SJCRH30 (cell line): ENCODE measurements at regions not wholly inside any gene's neighbourhood (a gene's known extent, or its start where the extent isn't known, plus 50 kb on each side); places are given as distances from the start of the nearest gene placed in this dataset.

Experiments
- DNase-seq, 2 experiments: peaks; one replicate each; pipeline ENCODE4 v3.0.0-alpha.2; 2015 to 2020
- H3K27ac ChIP-seq: fragments of 250-450 bp; sonication (Bioruptor Pico); 2 replicates; pipeline ENCODE4 v1.5.1; 2020; ENCODE audit warnings: mild to moderate bottlenecking, moderate library complexity
- H3K27me3 ChIP-seq: fragments of 250-450 bp; sonication (Bioruptor Pico); 2 replicates; pipeline ENCODE4 v1.5.1; 2020; ENCODE audit warnings: mild to moderate bottlenecking, moderate library complexity
- H3K36me3 ChIP-seq: fragments of 250-450 bp; sonication (Bioruptor Pico); 2 replicates; pipeline ENCODE4 v1.5.1; 2020; ENCODE audit warnings: mild to moderate bottlenecking, moderate library complexity
- H3K4me1 ChIP-seq: fragments of 250-450 bp; sonication (Bioruptor Pico); 2 replicates; pipeline ENCODE4 v1.5.1; 2020; ENCODE audit warnings: mild to moderate bottlenecking, moderate library complexity
- H3K4me3 ChIP-seq: fragments of 250-450 bp; sonication (Bioruptor Pico); 2 replicates; pipeline ENCODE4 v1.5.1; 2020; ENCODE audit warnings: mild to moderate bottlenecking, moderate library complexity
- H3K9me3 ChIP-seq: fragments of 250-450 bp; sonication (Bioruptor Pico); replicated peaks from 2 replicates; pipeline ENCODE4 v1.5.1; 2020; ENCODE audit warnings: mild to moderate bottlenecking, moderate library complexity

DNA sequence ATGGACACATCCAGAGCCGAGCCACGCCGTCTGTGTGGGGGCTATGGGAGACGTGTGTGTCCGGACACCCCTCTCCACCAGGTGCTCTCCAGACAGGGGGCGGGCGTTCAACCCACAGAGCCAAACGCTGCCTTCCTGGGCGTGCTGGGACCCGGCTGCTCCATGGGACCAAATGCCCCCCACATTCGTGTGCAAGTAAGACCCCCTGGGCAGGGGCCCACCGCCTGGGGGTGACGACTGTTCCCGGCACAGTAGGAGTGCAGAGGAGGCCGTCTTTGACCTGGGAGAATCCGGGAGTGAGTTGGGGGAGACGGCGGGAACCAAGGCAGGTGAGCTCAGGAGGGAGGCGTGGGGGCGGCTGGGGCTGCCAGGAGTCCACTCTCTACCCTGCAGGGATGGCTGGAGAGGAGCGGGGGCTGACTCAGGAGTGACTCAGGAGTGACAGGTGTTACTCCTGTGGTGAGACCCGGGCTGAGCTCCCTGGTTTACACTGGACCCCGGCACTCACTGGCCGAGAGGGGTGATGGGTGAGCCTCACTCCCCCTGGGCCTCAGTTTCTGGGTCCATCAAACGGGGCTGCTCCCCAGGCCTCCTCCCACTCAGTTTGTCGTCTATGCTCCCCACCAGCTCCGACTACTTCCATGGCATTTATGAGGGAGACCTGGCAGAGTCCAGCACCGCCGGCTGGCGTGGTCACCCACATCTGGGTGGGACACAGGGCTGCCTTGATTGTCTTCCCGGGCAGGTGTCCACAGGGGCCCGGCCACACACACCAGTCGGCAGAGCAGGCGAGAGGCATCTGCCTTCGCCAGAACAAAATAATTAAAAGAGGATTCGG is 95.0 kb downstream of the MICALL2 start:
- no peaks in the 10 kb centered on the region for H3K36me3 ChIP-seq
- H3K4me1 ChIP-seq, result peaks cover 8% of the 10 kb centered on the region; the same call in 1 of the 2 replicates
- H3K4me3 ChIP-seq, result no peak overlapping the region
- no peak overlapping the region for H3K27ac ChIP-seq
- H3K27me3 ChIP-seq, result no peaks in the 10 kb centered on the region
- DNase-seq, result no peak
- H3K9me3 ChIP-seq, result no peaks in the 10 kb centered on the region

DNA sequence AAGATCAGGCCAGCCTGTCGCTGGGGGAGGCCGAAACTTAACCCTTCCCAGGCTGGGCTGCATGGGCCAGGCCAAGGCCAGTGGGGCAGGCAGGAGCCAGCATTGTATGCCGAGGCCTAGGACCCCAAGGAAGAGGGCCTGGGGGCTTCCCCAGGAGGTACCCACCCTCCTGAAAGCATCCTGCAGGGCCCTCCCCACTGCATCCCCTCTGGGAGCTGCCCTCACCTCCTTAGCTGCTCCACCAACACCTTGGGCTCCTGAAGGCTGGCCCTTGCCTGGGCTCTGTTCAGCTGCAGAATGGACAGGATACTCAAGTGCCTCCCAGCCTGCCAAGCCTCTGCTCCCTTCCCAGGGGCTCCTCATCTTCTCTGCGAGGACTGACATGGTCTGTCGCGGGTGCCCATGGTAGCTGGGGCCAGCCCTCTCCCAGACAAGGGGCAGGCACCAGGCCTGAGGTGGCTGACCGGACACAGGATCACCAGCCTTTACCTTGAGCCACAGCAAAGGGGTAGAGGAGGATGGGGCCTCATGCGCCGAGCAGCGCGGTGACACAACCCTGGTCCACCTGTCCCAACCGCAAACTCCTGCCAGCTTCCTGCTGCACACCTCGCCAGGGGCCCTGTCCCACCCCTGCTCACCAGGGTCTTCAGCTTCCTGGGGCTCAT is 94.2 kb downstream of the MICALL2 start:
- no peak overlapping the region for H3K27ac ChIP-seq
- no peak for DNase-seq
- H3K36me3 ChIP-seq, result no peaks in the 10 kb centered on the region
- H3K4me1 ChIP-seq, result peaks cover 8% of the 10 kb centered on the region; the same call in 1 of the 2 replicates
- H3K27me3 ChIP-seq, result no peaks in the 10 kb centered on the region
- H3K9me3 ChIP-seq, result no peaks in the 10 kb centered on the region
- H3K4me3 ChIP-seq, result no peak overlapping the region

DNA sequence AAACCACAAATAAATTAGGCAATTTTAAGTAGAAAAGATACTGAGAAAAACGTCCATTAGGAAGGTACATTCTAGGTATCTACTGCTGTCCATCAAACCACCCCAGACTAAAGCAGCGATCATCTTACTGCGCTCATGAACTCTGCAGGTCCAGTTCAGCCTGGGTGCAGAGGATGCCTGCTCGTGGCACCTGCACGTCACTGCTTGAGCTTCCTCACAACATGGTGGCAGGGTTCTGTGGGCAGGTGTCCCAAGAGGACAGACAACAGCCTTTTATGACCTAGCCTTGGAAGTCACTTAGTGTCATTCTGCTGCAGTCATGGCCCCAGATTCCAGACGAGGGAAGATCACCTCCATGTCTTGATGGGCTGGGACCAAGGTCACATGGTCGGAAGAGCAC is 93.4 kb downstream of the MICALL2 start:
- H3K9me3 ChIP-seq, result no peaks in the 10 kb centered on the region
- H3K27me3 ChIP-seq, result no peaks in the 10 kb centered on the region
- no peaks in the 10 kb centered on the region for H3K36me3 ChIP-seq
- no peak overlapping the region for H3K27ac ChIP-seq
- peaks cover 8% of the 10 kb centered on the region; the same call in 1 of the 2 replicates for H3K4me1 ChIP-seq
- no peak for DNase-seq
- no peak overlapping the region for H3K4me3 ChIP-seq

DNA sequence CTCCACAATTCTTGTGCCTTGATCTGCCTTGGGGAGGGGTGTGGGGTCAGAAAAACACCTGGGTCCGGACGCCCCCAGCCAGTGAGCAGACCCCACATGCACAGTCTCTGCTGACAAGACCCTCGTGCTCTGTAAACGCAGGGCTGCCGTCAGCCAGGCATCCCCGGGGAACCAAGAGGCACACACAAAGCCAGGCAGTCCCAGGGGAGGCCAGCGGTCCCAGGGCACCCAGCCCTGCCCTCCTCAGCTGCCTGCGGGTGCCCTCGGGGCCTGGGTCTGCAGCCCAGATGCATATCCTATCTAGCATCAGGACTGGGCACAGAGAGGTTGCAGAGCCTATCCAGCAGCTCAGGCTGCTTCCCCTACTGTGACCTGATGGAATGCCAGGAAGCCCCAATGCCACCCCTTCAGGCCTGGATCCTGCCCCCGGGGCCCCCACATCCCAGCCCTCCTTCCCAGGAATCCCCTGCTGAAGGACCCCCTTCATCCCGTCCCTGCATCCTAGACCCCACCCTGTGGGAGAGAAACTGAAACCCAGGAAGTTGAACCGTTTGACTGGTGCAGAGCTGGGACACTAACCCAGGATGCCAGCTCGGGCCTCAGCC is 92.4 kb downstream of the MICALL2 start:
- Histone ChIP-seq H3K9me3 (no peaks in the 10 kb centered on the region), H3K27ac (peak overlapping the region; percentile 43; the same call in 1 of the 2 replicates), H3K36me3 (no peaks in the 10 kb centered on the region), H3K4me3 (no peak overlapping the region), H3K4me1 (peaks cover 8% of the 10 kb centered on the region; the same call in 1 of the 2 replicates), H3K27me3 (no peaks in the 10 kb centered on the region)
- no peak for DNase-seq

DNA sequence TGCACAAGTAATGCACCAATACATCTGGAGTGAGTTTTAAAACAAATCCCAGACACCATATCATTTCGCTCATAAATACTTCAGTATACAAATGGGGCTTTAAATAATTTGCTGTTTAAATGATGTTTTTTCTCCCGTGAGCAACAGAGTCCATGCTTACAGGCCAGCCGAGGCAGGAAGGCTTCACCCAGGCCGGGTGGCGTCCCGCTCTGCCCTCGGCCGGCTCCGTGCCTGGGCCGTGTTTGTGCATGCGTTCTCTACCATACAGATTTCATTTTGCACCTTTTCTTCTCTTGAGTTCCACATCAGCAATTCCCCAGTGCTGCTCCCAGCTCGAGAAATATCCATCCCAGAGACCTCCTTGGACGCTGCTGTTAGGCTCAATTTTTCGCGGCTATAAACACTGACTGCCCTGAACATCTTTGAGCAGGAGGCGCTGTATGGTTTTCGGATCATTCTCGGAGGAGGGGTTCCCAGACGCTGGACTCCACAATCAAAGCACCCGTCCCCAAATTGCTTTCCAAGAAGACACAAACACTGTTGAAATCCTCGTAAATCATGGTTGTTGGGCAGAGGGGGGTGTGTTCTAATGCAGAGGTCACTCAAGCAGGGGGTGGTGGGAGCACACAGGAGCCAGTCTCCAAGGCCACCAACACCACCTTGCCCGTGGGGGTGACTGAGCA is 91.6 kb downstream of the MICALL2 start:
- no peak overlapping the region; the same call in 1 of the 2 replicates for H3K4me3 ChIP-seq
- DNase-seq, result peak in 1 of 2 experiments; percentile 51
- no peaks in the 10 kb centered on the region for H3K9me3 ChIP-seq
- H3K27ac ChIP-seq, result peak overlapping the region; percentile 43; the same call in 1 of the 2 replicates
- H3K27me3 ChIP-seq, result no peaks in the 10 kb centered on the region
- peaks cover 8% of the 10 kb centered on the region; the same call in 1 of the 2 replicates for H3K4me1 ChIP-seq
- H3K36me3 ChIP-seq, result no peaks in the 10 kb centered on the region

DNA sequence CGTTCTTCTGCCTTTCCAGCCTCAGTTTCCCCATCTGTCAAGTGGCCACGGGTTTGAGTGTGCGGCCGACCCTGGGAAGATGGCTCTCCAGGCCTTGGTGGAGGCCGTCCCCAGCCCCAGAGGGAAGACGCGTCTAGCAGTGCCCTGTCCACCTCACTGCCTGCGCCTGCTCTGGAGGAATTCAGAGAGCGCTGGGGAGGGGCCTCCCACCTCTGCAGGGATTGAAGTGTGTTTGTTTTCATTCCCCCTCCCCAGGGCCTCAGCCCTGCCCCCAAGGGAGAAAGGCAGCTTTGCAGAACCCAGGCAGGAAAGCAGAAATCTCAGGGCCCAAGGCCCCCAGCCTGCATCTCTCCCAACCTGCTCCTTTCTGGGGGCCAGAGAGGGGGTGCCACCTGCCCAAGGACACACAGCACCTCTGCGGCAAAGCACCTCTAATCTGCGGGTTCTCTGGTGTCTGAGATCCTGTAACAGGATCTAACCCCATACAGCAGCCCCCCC is 91.0 kb downstream of the MICALL2 start:
- peak overlapping the region; percentile 43; the same call in 1 of the 2 replicates for H3K27ac ChIP-seq
- H3K4me1 ChIP-seq, result peaks cover 8% of the 10 kb centered on the region; the same call in 1 of the 2 replicates
- H3K4me3 ChIP-seq, result no peak overlapping the region; the same call in 1 of the 2 replicates
- peak; percentile 36 to 46 for DNase-seq
- no peaks in the 10 kb centered on the region for H3K36me3 ChIP-seq
- H3K9me3 ChIP-seq, result no peaks in the 10 kb centered on the region
- H3K27me3 ChIP-seq, result no peaks in the 10 kb centered on the region

DNA sequence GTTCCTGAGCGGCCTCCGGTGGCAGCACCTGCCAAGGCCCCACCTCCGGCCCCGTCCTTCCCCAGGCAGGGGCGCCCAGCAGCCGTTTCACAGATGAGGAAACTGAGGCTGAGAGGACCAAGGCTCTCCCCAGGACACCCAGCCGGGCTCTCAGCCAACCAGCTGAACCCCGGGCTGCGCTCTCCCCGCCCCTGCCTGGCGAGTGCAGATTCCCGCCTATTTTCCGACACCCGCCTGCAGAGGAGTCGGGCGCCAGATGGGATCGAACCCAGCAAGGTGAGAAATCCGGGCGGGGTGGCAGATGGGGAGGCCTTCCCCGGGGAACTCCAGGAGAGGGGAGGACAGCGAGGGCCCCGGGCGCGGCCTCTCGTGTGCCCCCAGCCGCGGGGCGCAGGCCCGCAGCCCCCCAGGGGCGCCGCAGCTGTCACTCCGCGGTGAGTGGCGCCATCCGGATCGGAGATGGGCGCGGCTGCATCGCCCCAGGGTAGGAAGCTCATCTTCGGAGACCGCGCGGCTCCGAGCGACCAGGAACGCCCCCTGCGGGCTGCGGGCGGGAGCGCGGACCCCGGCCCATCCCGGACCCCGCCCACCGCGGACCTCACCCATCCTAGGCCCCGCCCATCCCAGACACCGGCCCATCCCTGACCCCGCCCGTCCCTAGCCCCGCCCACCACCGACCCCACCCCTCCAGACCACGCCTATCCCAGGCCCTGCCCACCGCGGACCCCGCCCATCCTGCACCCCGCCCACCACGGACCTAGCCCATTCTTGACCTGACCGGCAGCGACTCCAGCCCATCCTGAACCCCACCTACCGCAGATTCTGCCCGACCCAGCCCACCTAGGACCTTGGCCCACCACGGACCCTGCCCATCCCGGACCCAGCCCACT is 90.3 kb downstream of the MICALL2 start:
- no peaks in the 10 kb centered on the region for H3K27me3 ChIP-seq
- peaks cover 8% of the 10 kb centered on the region; the same call in 1 of the 2 replicates for H3K4me1 ChIP-seq
- H3K27ac ChIP-seq, result peak overlapping the region; percentile 17; the same call in 1 of the 2 replicates

DNA sequence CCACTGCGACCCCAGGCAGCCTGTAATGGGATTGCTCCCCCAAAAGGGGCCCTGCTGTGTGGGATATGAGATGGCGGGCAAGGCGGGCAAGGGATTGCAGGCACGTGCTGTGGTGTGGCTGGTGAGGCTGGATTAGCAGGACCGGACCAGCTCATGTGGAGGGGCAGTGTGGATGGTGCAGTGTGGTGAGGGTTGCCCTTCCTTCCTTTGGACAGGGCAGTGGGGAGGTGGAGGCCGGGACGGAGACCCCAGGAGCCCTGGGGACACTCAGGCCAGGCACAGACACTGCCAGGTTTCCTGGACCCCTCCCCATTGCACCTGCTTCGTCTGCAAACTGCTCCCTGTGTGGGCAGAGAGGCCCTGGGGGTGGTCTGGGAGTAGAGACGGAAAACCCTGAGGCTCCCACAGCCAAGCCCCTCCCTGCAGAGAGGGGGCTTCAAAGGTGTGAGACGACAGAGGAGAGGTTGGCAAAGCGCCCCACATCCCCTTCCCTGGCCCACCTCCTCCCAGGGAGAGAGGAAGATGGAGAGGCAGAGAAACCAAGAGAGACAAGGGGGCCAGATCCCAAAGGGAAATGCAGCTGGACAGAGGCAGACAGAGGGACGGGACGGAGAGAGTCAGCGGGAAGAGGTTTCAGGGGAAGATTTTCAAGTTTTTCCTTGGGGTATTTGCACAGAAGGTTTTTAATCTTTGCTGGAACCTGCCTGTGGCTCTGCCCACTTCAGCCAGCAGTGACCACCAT is 89.2 kb downstream of the MICALL2 start:
- no peaks in the 10 kb centered on the region for H3K36me3 ChIP-seq
- H3K27ac ChIP-seq, result no peak overlapping the region
- H3K27me3 ChIP-seq, result no peaks in the 10 kb centered on the region
- H3K4me1 ChIP-seq, result peaks cover 5% of the 10 kb centered on the region; the same call in 1 of the 2 replicates
- no peaks in the 10 kb centered on the region for H3K9me3 ChIP-seq
- no peak for DNase-seq
- no peak overlapping the region for H3K4me3 ChIP-seq

More for the DNA sequence above, 90.3 kb downstream of the MICALL2 start:
- peak; percentile 80 to 81 for DNase-seq
- Histone ChIP-seq H3K36me3 (no peaks in the 10 kb centered on the region), H3K9me3 (no peaks in the 10 kb centered on the region), H3K4me3 (no peak overlapping the region)

DNA sequence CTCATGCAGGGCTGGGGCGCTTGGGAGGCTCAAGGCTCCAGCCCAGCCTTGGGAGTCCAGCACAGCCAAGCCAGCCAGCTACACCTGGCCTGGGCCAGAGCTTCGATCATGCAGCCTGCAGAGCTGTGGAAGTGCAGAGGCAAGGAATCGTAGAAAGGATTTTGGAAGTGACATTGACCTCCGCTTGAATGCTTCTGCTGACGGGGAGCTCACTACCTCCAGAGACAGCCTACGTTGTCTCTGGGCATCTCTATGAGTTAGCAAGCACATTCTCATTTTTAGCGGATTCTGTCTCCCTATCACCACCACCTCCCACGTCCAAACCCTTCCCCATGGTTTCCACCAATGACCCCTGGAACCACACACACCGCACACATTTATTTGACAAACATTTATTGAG is 88.5 kb downstream of the MICALL2 start:
- H3K27me3 ChIP-seq, result no peaks in the 10 kb centered on the region
- DNase-seq, result no peak
- H3K27ac ChIP-seq, result no peak overlapping the region
- no peaks in the 10 kb centered on the region for H3K36me3 ChIP-seq
- no peak overlapping the region for H3K4me3 ChIP-seq
- H3K9me3 ChIP-seq, result no peaks in the 10 kb centered on the region
- peaks cover 5% of the 10 kb centered on the region; the same call in 1 of the 2 replicates for H3K4me1 ChIP-seq

DNA sequence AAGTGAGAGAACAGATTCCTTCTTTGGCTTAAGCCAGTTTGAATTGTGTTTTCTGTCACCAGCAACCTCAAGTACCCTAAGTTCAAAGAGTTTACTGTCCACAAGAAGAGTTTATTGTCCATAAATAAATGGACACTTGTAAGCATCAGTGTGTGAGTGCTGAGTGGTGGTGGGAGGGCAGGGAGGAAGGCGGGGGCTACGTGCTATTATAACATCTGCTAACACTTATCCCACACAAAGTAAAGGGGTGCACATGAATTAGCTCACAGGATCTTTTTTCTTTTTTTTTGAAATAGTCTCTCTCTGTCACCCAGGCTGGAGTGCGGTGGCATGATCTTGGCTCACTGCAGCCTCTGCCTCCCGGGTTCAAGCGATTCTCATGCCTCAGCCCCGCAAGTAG is 87.2 kb downstream of the MICALL2 start:
- Histone ChIP-seq H3K9me3 (no peaks in the 10 kb centered on the region), H3K4me1 (peaks cover 5% of the 10 kb centered on the region; the same call in 1 of the 2 replicates), H3K36me3 (no peaks in the 10 kb centered on the region), H3K27ac (no peak overlapping the region), H3K4me3 (no peak overlapping the region), H3K27me3 (no peaks in the 10 kb centered on the region)
- DNase-seq, result no peak

DNA sequence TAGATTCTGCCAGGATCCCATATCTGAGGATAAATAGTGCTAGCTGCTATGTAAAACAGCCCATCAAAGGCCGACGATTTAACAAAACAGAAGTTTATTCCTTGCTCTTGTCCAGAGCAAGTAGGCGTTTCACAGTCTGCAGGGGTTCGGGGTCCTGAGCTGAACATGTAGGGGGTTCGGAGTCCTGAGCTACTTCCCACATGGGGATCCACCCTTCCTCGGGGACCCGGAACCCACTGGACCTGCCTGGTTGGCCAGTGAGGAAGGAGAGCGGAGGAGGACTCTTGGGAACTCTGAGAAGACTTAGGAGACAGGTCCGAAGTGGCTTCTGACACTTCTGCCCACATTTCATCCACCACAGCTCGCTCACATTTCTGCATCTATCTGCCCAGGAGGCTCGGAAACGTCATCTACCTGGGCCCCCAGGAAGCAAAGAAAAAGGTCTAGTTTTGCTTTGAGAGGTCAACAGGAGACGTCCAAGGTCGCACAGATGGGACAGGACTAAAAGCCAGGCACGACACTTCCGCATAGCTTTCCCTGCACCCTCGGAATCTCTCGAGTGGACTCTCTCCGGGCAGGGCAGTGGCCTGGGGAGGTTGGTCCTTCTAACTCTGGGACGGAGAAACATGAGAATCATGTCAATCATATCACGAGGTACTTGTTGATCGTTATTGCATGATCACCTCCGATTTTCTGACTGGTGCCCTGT is 86.4 kb downstream of the MICALL2 start:
- Histone ChIP-seq H3K27ac (no peak overlapping the region), H3K4me3 (no peak overlapping the region), H3K9me3 (no peaks in the 10 kb centered on the region), H3K36me3 (no peaks in the 10 kb centered on the region), H3K4me1 (peaks cover 5% of the 10 kb centered on the region; the same call in 1 of the 2 replicates), H3K27me3 (no peaks in the 10 kb centered on the region)
- no peak for DNase-seq

DNA sequence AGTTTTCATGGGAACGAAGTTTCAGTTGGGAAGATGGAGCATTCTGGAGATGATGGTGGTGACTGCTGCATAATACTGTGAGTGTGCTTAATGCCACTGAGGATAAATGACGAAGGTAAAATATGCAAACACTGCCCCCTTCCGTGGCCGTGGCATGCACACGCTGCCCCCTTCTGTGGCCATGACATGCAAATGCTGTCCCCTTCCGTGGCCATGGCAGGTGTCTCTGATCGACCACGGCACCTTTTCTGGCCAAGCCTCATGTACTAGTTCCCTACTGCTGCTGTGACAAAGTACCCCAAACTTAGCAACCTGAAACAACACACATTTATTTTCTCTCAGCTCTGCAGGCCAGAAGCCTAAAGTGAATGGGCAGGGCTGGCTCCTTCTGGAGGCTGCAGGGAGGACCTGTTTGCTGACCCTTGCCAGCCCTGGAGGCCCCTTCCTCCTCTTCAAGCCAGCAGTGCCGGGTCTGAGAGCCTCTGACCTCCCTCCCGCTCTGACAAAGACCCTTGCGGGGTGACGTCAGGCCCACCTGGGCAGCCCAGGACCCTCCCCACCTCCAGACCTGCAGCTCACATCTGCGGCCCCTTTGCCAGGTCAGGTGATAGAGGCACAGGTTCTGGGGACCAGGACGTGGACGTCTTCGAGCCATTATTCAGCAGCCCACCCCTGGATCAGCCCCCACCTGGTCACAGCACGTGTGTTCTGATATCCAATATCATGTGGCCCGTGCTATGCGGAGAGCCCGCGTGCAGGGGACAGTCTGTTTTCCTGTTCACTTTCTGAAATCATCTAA is 82.0 kb downstream of the MICALL2 start:
- H3K4me3 ChIP-seq, result no peak overlapping the region
- no peaks in the 10 kb centered on the region for H3K36me3 ChIP-seq
- H3K27ac ChIP-seq, result no peak overlapping the region
- no peak for DNase-seq
- no peaks in the 10 kb centered on the region for H3K9me3 ChIP-seq
- no peaks in the 10 kb centered on the region for H3K27me3 ChIP-seq
- H3K4me1 ChIP-seq, result no peaks in the 10 kb centered on the region
